Tibial nerve (tissue), 4 donors: ENCODE measurements at regions not wholly inside any gene's neighbourhood (a gene's known extent, or its start where the extent isn't known, plus 50 kb on each side); places are given as distances from the start of the nearest gene placed in this dataset.

Source experiments
- DNase-seq, 2 donors: peaks; one replicate each; pipeline ENCODE4 v3.0.0-alpha.2; 2019; ENCODE audit warnings: low spot score in 2 of 2
- H3K27ac ChIP-seq, 4 donors: fragments of 200-600 bp; sonication (generic) in 3 of 4; one replicate each; pipeline ENCODE4 v1.5.1; 2017 to 2019; ENCODE audit warnings: mild to moderate bottlenecking in 1 of 4
- H3K27me3 ChIP-seq, 2 donors: fragments of 200-600 bp; sonication (generic) in 1 of 2; one replicate each; pipeline versions ENCODE4 v1.5.1 to v1.6.0; 2017 to 2019
- H3K36me3 ChIP-seq, 3 donors: fragments of 200-600 bp; sonication (generic); one replicate each; pipeline ENCODE4 v1.5.1; 2018 to 2019
- H3K4me1 ChIP-seq, 4 donors: fragments of 200-600 bp; sonication (generic) in 3 of 4; one replicate each; pipeline ENCODE4 v1.5.1; 2017 to 2019
- H3K4me3 ChIP-seq, 4 donors: fragments of 200-600 bp; sonication (generic) in 3 of 4; one replicate each; pipeline ENCODE4 v1.5.1; 2017 to 2019; ENCODE audit warnings: mild to moderate bottlenecking in 1 of 4, moderate library complexity in 1 of 4
- H3K9me3 ChIP-seq, 4 donors: fragments of 200-600 bp; sonication (generic) in 3 of 4; one replicate each; pipeline ENCODE4 v1.5.1; 2017 to 2019
- CTCF ChIP-seq, 5 experiments: fragments of 200-600 bp in 3 of 5; fragments of 450-650 bp in 2 of 5; sonication (generic) in 3 of 5; IDR thresholded peaks; one replicate each; pipeline ENCODE4 v1.5.1; 2016 to 2019; ENCODE audit warnings: antibody characterized with exemption in 5 of 5, mild to moderate bottlenecking in 3 of 5, moderate library complexity in 2 of 5
- EP300 ChIP-seq, 2 donors: sonication (generic); formaldehyde crosslinking; IDR thresholded peaks; one replicate each; pipeline ENCODE4 v1.6.1; 2017; ENCODE audit warnings: antibody characterized with exemption in 2 of 2, mild to moderate bottlenecking in 1 of 2
- POLR2A ChIP-seq, 2 donors: fragments of 450-650 bp; IDR thresholded peaks; one replicate each; pipeline ENCODE4 v1.6.1; 2017; ENCODE audit warnings: antibody characterized with exemption in 2 of 2, mild to moderate bottlenecking in 2 of 2, moderate library complexity in 2 of 2
- WGBS, 2 donors: methylation state at CpG; one replicate each; pipeline ENCODE4 v1.1.5; 2018; 5-methylcytosine and 5-hydroxymethylcytosine counted together

GRCh38 chr1:147470079-147470478, 71.2 kb upstream of the BCL9 start:
- H3K9me3 ChIP-seq, result peaks cover 0 to 16% (median 0%) of the 10 kb centered on the region in 4 donors
- TF ChIP-seq POLR2A (IDR thresholded peaks at IDR 0.05) (no peak), CTCF (IDR thresholded peaks at IDR 0.05) (no peak), EP300 (IDR thresholded peaks at IDR 0.05) (no peak)
- H3K27me3 ChIP-seq, result no peaks in the 10 kb centered on the region
- no peaks in the 10 kb centered on the region for H3K36me3 ChIP-seq
- peaks cover 0 to 6% (median 0%) of the 10 kb centered on the region in 4 donors for H3K4me1 ChIP-seq
- H3K4me3 ChIP-seq, result no peak overlapping the region
- DNase-seq, result no peak
- H3K27ac ChIP-seq, result no peak overlapping the region

- Histone ChIP-seq H3K4me1 (peaks cover 0 to 6% (median 0%) of the 10 kb centered on the region in 4 donors), H3K27me3 (no peaks in the 10 kb centered on the region), H3K27ac (no peak overlapping the region), H3K9me3 (peaks cover 0 to under 1% (median 0%) of the 10 kb centered on the region in 4 donors), H3K4me3 (no peak overlapping the region), H3K36me3 (no peaks in the 10 kb centered on the region)
- no peak for TF ChIP-seq CTCF (IDR thresholded peaks at IDR 0.05)
- no peak for TF ChIP-seq EP300 (IDR thresholded peaks at IDR 0.05)
- TF ChIP-seq POLR2A (IDR thresholded peaks at IDR 0.05), result no peak
- DNase-seq, result no peak
- 25 to 37% methylated on average over 2 of the region's 2 CpGs for WGBS, 2 donors
These were observed 68.8 kb upstream of the BCL9 start for GRCh38 chr1:147472489-147472888.

- peak in 1 of 2 donors; percentile 18 for DNase-seq
- H3K27ac ChIP-seq, result no peak overlapping the region
- no peaks in the 10 kb centered on the region for H3K9me3 ChIP-seq
- H3K36me3 ChIP-seq, result no peaks in the 10 kb centered on the region
- H3K4me3 ChIP-seq, result no peak overlapping the region
- TF ChIP-seq POLR2A (IDR thresholded peaks at IDR 0.05) (no peak), EP300 (IDR thresholded peaks at IDR 0.05) (no peak), CTCF (IDR thresholded peaks at IDR 0.05) (no peak)
- H3K27me3 ChIP-seq, result no peaks in the 10 kb centered on the region
- 32 to 44% methylated on average over 5 of the region's 5 CpGs for WGBS, 2 donors
- peaks cover 0 to 6% (median 0%) of the 10 kb centered on the region in 4 donors for H3K4me1 ChIP-seq
These were observed 68.2 kb upstream of the BCL9 start for GRCh38 chr1:147472966-147473732.

- H3K27me3 ChIP-seq, result no peaks in the 10 kb centered on the region
- H3K4me3 ChIP-seq, result no peak overlapping the region
- no peak for DNase-seq
- no peak overlapping the region for H3K27ac ChIP-seq
- H3K9me3 ChIP-seq, result no peaks in the 10 kb centered on the region
- H3K4me1 ChIP-seq, result peaks cover 0 to 6% (median 0%) of the 10 kb centered on the region in 4 donors
- H3K36me3 ChIP-seq, result no peaks in the 10 kb centered on the region
- TF ChIP-seq CTCF (IDR thresholded peaks at IDR 0.05) (no peak), POLR2A (IDR thresholded peaks at IDR 0.05) (no peak), EP300 (IDR thresholded peaks at IDR 0.05) (no peak)
These were observed 67.6 kb upstream of the BCL9 start for GRCh38 chr1:147473733-147474049.

GRCh38 chr1:147475488-147475887, 65.8 kb upstream of the BCL9 start:
- H3K9me3 ChIP-seq, result no peaks in the 10 kb centered on the region
- H3K27me3 ChIP-seq, result no peaks in the 10 kb centered on the region
- TF ChIP-seq POLR2A (IDR thresholded peaks at IDR 0.05) (no peak), CTCF (IDR thresholded peaks at IDR 0.05) (no peak), EP300 (IDR thresholded peaks at IDR 0.05) (no peak)
- no peak overlapping the region for H3K4me3 ChIP-seq
- 79 to 83% methylated on average over 3 of the region's 3 CpGs for WGBS, 2 donors
- no peak for DNase-seq
- H3K36me3 ChIP-seq, result no peaks in the 10 kb centered on the region
- peaks cover 0 to 6% (median 0%) of the 10 kb centered on the region in 4 donors for H3K4me1 ChIP-seq
- H3K27ac ChIP-seq, result no peak overlapping the region
